ENCODE measurements at regions not wholly inside any gene's neighbourhood (a gene's known extent, or its start where the extent isn't known, plus 50 kb on each side); places are given as distances from the start of the nearest gene placed in this dataset.

GRCh38 chr2:239499726-239500573 is 99.1 kb upstream of the HDAC4 start:
- Mint-ChIP-seq H3K9me3 (no peaks in the 10 kb centered on the region), H3K27ac (no peak overlapping the region), H3K4me3 (no peak overlapping the region), H3K36me3 (ENCODE audit: low read depth) (no peaks in the 10 kb centered on the region), H3K4me1 (ENCODE audit: low read depth) (no peaks in the 10 kb centered on the region), H3K27me3 (peaks cover 12% of the 10 kb centered on the region)
- DNase-seq: no peak

GRCh38 chr2:239498981-239499634 is 98.3 kb upstream of the HDAC4 start:
- no peaks in the 10 kb centered on the region for H3K9me3 Mint-ChIP-seq
- H3K4me3 Mint-ChIP-seq: no peak overlapping the region
- no peak for DNase-seq
- no peak overlapping the region for H3K27ac Mint-ChIP-seq
- no peaks in the 10 kb centered on the region for H3K4me1 Mint-ChIP-seq (ENCODE audit: low read depth)
- H3K27me3 Mint-ChIP-seq: peaks cover 13% of the 10 kb centered on the region
- no peaks in the 10 kb centered on the region for H3K36me3 Mint-ChIP-seq (ENCODE audit: low read depth)

GRCh38 chr2:239498576-239498975 is 97.8 kb upstream of the HDAC4 start:
- DNase-seq: no peak
- Mint-ChIP-seq H3K4me3 (no peak overlapping the region), H3K4me1 (ENCODE audit: low read depth) (no peaks in the 10 kb centered on the region), H3K27me3 (peaks cover 13% of the 10 kb centered on the region), H3K9me3 (no peaks in the 10 kb centered on the region), H3K27ac (no peak overlapping the region), H3K36me3 (ENCODE audit: low read depth) (no peaks in the 10 kb centered on the region)

- DNase-seq: no peak
- H3K4me1 Mint-ChIP-seq (ENCODE audit: low read depth): no peaks in the 10 kb centered on the region
- peaks cover 13% of the 10 kb centered on the region for H3K27me3 Mint-ChIP-seq
- H3K36me3 Mint-ChIP-seq (ENCODE audit: low read depth): no peaks in the 10 kb centered on the region
- no peaks in the 10 kb centered on the region for H3K9me3 Mint-ChIP-seq
- no peak overlapping the region for H3K27ac Mint-ChIP-seq
- H3K4me3 Mint-ChIP-seq: no peak overlapping the region
These were observed 95.9 kb upstream of the HDAC4 start for GRCh38 chr2:239496700-239497099.

GRCh38 chr2:239495791-239496233 is 95.0 kb upstream of the HDAC4 start:
- H3K27ac Mint-ChIP-seq: no peak overlapping the region
- peaks cover 13% of the 10 kb centered on the region for H3K27me3 Mint-ChIP-seq

GRCh38 chr2:239495175-239495574 is 94.4 kb upstream of the HDAC4 start:
- H3K9me3 Mint-ChIP-seq: no peaks in the 10 kb centered on the region
- H3K27ac Mint-ChIP-seq: no peak overlapping the region
- no peak overlapping the region for H3K4me3 Mint-ChIP-seq
- no peaks in the 10 kb centered on the region for H3K4me1 Mint-ChIP-seq (ENCODE audit: low read depth)
- no peak for DNase-seq
- H3K36me3 Mint-ChIP-seq (ENCODE audit: low read depth): no peaks in the 10 kb centered on the region
- H3K27me3 Mint-ChIP-seq: peaks cover 13% of the 10 kb centered on the region

More at GRCh38 chr2:239495791-239496233, 95.0 kb upstream of the HDAC4 start:
- DNase-seq: no peak
- Mint-ChIP-seq H3K4me1 (ENCODE audit: low read depth) (no peaks in the 10 kb centered on the region), H3K4me3 (no peak overlapping the region), H3K36me3 (ENCODE audit: low read depth) (no peaks in the 10 kb centered on the region), H3K9me3 (no peaks in the 10 kb centered on the region)

GRCh38 chr2:239494578-239494977 is 93.8 kb upstream of the HDAC4 start:
- Mint-ChIP-seq H3K4me1 (ENCODE audit: low read depth) (no peaks in the 10 kb centered on the region), H3K27ac (no peak overlapping the region), H3K4me3 (no peak overlapping the region), H3K9me3 (no peaks in the 10 kb centered on the region), H3K27me3 (peaks cover 13% of the 10 kb centered on the region), H3K36me3 (ENCODE audit: low read depth) (no peaks in the 10 kb centered on the region)
- no peak for DNase-seq

- Mint-ChIP-seq H3K9me3 (no peaks in the 10 kb centered on the region), H3K27ac (no peak overlapping the region), H3K36me3 (ENCODE audit: low read depth) (no peaks in the 10 kb centered on the region), H3K4me3 (no peak overlapping the region), H3K4me1 (ENCODE audit: low read depth) (no peaks in the 10 kb centered on the region), H3K27me3 (no peaks in the 10 kb centered on the region)
- DNase-seq: no peak
These were observed 88.7 kb upstream of the HDAC4 start for GRCh38 chr2:239489481-239489880.

GRCh38 chr2:239488125-239488524 is 87.3 kb upstream of the HDAC4 start:
- no peaks in the 10 kb centered on the region for H3K36me3 Mint-ChIP-seq (ENCODE audit: low read depth)
- no peak overlapping the region for H3K27ac Mint-ChIP-seq
- H3K4me1 Mint-ChIP-seq (ENCODE audit: low read depth): no peaks in the 10 kb centered on the region
- no peaks in the 10 kb centered on the region for H3K9me3 Mint-ChIP-seq
- H3K4me3 Mint-ChIP-seq: no peak overlapping the region
- H3K27me3 Mint-ChIP-seq: no peaks in the 10 kb centered on the region
- DNase-seq: no peak

GRCh38 chr2:239487272-239487671 is 86.5 kb upstream of the HDAC4 start:
- H3K9me3 Mint-ChIP-seq: no peaks in the 10 kb centered on the region
- H3K4me3 Mint-ChIP-seq: no peak overlapping the region
- H3K4me1 Mint-ChIP-seq (ENCODE audit: low read depth): no peaks in the 10 kb centered on the region
- H3K36me3 Mint-ChIP-seq (ENCODE audit: low read depth): no peaks in the 10 kb centered on the region
- DNase-seq: no peak
- H3K27ac Mint-ChIP-seq: no peak overlapping the region
- no peaks in the 10 kb centered on the region for H3K27me3 Mint-ChIP-seq

GRCh38 chr2:239485622-239486021 is 84.8 kb upstream of the HDAC4 start:
- Mint-ChIP-seq H3K27me3 (no peaks in the 10 kb centered on the region), H3K4me3 (no peak overlapping the region), H3K9me3 (no peaks in the 10 kb centered on the region), H3K4me1 (ENCODE audit: low read depth) (no peaks in the 10 kb centered on the region), H3K36me3 (ENCODE audit: low read depth) (no peaks in the 10 kb centered on the region), H3K27ac (no peak overlapping the region)
- no peak for DNase-seq

- DNase-seq: no peak
- H3K4me3 Mint-ChIP-seq: no peak overlapping the region
- no peaks in the 10 kb centered on the region for H3K9me3 Mint-ChIP-seq
- no peak overlapping the region for H3K27ac Mint-ChIP-seq
- no peaks in the 10 kb centered on the region for H3K27me3 Mint-ChIP-seq
- no peaks in the 10 kb centered on the region for H3K36me3 Mint-ChIP-seq (ENCODE audit: low read depth)
- no peaks in the 10 kb centered on the region for H3K4me1 Mint-ChIP-seq (ENCODE audit: low read depth)
These were observed 83.9 kb upstream of the HDAC4 start for GRCh38 chr2:239484571-239485355.

- no peaks in the 10 kb centered on the region for H3K36me3 Mint-ChIP-seq (ENCODE audit: low read depth)
- DNase-seq: no peak
- no peaks in the 10 kb centered on the region for H3K27me3 Mint-ChIP-seq
- no peak overlapping the region for H3K4me3 Mint-ChIP-seq
- H3K27ac Mint-ChIP-seq: no peak overlapping the region
- H3K4me1 Mint-ChIP-seq (ENCODE audit: low read depth): no peaks in the 10 kb centered on the region
- no peaks in the 10 kb centered on the region for H3K9me3 Mint-ChIP-seq
These were observed 82.2 kb upstream of the HDAC4 start for GRCh38 chr2:239482778-239483712.

GRCh38 chr2:239479471-239479870 is 78.7 kb upstream of the HDAC4 start:
- Mint-ChIP-seq H3K9me3 (no peaks in the 10 kb centered on the region), H3K4me3 (no peak overlapping the region), H3K36me3 (ENCODE audit: low read depth) (no peaks in the 10 kb centered on the region), H3K27ac (no peak overlapping the region), H3K4me1 (ENCODE audit: low read depth) (no peaks in the 10 kb centered on the region), H3K27me3 (no peaks in the 10 kb centered on the region)
- DNase-seq: no peak
